Muscle of back (tissue), 3 donors: ENCODE measurements at regions not wholly inside any gene's neighbourhood (a gene's known extent, or its start where the extent isn't known, plus 50 kb on each side); places are given as distances from the start of the nearest gene placed in this dataset.

Experiments used
- DNase-seq, 3 donors: peaks; one replicate each; pipeline versions ENCODE4 v3.0.0 to v3.0.0-alpha.2; 2013

DNA sequence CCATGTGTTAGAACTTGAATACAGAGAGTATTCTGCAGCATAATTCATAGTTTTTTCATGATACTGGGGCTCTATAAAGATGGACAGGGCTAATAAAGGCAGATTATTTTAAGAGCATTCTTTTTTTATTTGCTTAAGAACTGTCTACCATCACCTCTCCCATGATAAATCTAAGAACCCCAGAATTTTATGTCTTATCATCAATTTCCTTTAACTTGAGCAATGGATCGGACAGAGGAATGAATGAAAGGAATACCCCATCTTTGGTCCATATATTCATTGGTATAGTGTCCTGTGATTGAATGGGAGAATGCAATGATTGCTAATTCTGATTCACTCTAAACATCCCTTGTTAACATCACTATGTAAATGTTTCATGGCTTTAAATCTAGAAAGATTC, 946.3 kb upstream of the LRRN3 start:
- no peak for DNase-seq

- DNase-seq: no peak
Observed at GRCh38 chr7:110148054-110148453, 942.9 kb upstream of the LRRN3 start.

DNA sequence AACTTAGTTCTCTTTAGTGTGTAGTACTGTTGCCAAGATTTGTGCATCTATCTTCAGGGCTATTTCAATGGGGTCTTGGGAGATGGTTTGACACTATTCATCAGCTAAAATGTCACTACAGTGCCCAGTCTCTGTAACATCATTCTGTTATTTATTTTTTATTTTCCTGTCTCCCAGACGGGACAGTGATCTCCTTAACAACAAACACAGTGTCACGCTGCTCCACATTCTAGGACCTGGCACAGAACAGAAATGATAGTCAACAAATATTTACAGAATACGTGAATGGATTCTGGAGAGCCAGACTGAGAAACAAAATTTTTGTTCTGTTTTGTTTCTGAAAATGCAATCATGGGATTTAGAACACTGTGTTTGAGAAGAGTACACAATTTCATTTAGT, 937.7 kb upstream of the LRRN3 start:
- no peak for DNase-seq

GRCh38 chr7:110156511-110156910, 934.4 kb upstream of the LRRN3 start:
- DNase-seq: no peak

DNA sequence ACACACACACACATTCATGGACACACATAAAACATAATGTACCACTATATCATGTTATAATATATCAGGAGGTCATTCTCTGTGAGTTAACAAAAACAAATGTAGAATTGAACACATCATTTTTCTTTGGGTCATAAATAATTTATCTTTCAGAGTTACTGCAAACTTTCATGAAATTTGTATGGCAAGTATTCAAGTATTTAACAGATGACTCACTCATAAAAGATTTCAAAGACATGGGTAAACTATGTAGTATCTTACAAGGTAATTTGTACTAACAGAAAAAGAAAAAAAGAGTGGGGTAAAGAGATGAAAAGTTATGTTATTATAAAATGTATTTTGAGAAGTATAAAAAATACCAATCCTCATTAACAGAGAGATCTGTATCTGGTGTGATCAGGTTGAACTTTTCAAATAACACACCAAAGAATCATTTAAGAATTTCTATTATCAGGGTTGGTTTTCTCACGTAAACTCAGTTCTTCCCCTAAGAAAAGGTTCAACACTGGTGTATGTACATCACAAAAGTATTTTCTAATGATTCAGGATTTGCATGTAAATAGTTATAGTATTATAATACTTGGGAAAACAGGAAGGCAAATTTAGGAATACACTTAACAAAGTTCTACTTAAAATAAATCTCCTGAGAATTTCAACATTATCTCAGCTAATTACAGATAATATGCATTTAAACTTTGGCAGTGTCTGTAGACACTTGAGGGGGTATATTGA, 933.1 kb upstream of the LRRN3 start:
- peak in 1 of 3 donors; percentile 11 for DNase-seq

DNA sequence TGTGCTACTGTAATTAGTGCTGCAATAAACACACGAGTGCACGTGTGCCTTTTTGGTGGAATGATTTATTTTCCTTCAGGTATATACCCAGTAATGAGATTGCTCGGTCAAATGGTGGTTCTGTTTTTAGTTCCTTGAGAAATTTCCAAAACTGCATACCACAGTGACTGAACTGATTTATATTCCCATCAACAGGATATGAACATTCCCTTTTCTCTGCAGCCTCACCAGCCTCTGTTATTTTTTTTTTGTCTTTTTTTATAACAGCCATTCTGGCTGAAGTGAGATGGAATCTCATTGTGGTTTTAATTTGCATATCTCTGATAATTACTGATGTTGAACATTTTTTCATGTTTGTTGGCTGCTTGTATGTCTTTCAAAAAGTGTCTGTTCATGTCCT, 922.9 kb upstream of the LRRN3 start:
- DNase-seq: no peak

DNA sequence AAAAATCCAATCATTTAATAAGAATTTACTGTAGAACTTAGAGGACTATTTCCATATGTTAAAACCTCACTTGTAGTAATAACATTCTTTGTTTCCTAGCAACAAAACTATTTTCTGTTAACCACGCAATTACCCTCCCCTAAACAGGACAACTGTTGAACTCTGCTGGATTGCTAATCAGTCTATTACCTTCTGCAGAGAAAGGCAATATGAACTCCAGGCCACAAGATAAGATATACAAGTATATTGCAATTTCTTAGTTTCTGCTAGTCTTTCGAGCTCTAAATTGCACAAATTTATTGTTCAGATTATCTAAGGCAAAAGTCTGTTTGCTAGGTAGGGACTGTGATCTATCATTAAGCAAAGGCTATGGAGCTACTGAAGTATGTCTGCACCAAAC, 920.1 kb upstream of the LRRN3 start:
- peak in 2 of 3 donors; percentile 6 to 37 for DNase-seq

- DNase-seq: no peak
Observed at GRCh38 chr7:110177463-110177862, 913.5 kb upstream of the LRRN3 start.

- DNase-seq: no peak
Observed at GRCh38 chr7:110179037-110179436, 911.9 kb upstream of the LRRN3 start.

DNA sequence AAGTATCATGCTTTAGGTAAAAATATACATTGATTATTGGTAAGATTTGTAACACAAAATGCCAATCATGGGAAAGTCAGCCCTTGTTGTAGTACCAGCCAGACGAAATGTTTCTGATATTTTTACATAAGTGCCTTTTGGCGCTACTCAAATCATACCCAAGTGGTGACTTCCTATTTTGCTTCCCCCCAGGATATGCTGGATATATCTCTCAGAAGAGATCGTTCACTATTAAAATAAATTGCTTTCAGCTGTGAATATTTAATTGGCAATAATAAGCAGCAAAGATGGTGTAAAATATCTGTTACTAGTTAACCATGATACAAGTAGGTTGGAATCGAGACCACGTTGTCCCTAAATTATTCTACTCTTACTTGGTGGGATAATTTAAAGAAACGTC, 909.2 kb upstream of the LRRN3 start:
- no peak for DNase-seq

- no peak for DNase-seq
Observed at GRCh38 chr7:110186334-110186733, 904.6 kb upstream of the LRRN3 start.

GRCh38 chr7:110187877-110188554, 902.9 kb upstream of the LRRN3 start:
- DNase-seq: no peak

DNA sequence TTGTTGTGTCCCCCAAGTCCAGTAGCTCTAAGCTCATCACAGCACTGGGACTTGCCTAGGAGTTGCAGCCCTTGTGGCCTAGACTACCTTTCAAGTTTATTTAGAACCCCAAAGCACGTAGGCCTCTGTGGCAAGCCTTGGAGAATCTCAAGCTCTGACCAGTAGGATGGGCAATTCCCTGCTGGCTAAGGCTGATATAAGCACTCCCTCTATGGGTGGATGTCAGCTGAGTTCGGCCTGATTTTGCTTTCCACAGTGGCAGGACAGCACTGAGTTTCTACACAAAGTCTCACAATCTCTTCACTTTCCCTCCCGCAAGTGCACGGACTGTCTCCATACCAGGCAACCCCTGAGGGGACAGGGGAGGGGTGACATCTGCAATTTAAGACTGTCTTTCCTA, 886.4 kb upstream of the LRRN3 start:
- DNase-seq: no peak

GRCh38 chr7:110205899-110206298, 885.0 kb upstream of the LRRN3 start:
- DNase-seq: no peak

DNA sequence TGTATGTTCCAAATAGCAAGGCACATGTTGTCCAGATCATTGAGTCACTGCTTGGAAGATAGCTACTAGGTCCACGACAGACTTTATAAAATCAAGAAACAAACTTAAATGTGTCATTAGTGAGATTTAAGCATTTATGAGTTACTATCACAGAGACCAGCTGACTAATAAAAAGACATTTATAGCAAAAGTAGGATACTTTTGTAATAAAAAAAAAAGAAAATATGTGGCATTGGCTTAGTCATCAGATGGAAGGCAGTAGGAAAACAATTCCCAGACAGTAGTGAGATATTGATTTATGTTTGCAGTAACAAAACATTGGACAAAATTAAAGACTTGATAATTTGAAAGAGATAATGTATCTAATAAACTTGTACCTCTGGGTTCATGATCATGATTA, 881.0 kb upstream of the LRRN3 start:
- no peak for DNase-seq

DNA sequence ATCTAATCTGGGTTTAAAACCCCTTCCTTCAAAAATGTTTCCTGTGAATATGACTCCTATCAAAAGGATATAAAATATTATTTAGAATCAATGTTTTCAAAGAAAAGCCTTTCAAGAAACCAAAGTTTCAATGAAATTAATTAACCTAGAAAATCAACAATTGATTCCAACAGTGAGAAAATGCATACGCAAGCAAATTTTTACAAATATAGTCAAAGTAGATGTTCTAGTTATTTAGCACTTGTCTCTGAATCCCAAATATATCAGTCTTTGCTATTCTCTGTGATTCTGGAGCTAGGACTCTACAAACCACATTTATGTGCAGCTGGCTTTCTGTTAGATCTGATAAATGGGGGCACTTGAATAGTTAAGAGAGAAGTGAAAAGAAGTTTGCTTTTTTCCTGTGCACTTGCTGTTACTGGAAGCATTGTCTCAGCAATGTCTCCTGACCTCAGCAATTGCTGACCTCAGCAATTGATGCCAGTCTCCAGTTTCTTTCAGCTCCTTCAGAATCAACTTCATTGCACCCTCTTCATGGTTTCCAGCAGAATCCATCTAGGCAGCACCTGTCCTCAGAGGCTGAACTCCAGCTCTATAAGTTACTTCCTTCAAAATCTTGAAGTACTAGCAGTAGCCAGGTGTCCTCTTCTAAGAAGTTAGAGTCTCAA, 879.9 kb upstream of the LRRN3 start:
- DNase-seq: no peak

DNA sequence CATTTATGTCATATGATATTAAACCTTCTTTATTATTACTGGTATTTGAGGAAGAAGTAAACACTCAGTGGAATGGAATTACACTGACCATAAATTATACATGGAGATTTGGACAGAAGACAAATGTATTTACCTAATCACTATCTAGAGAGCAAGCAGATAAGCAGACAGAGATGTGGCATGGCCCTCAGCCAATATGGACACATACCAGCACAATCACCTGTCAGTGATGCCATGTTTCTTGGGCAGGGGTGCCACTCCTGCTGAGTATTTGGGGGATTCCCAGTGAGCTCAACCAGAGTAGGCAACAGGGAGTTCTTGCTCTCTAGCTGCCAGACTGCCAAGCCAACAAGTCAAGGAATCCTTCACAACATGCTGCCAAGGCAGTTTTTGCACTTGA, 866.3 kb upstream of the LRRN3 start:
- DNase-seq: no peak

DNA sequence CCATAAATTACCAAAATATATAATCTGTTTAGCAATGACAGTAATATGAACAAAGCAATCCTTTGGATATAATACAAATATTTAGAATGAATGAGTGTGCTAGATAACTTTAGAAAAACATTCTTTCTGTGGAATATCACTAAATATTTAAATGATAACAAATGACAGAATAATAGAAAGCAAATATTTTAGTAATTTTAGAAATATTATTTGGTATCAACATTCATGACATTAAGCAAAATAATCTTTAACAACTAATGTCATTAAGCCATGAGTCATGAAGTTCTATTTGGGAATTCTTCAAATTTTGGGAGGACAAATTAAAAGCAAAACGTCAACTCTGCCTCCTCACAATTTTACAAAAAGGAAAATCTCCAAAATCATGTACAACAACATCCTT, 844.8 kb upstream of the LRRN3 start:
- no peak for DNase-seq

DNA sequence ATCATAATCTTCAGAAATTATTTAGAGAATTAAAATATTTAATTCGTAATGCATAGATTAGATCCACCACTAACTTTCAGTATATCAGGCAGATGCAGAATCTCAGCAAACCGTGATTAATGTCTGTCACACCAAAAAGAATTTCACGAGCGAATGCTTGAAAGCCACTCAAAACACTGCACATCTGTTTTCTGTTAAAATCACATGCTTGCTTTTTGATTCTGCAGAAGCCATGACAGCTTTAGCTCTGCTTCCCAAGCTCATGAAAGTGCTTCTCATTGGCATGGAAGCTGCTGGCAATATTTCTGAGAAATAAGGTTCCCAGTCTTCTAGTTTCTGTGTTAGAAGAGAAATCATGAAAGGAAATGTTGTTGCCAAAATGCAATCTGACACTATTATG, 837.8 kb upstream of the LRRN3 start:
- peak; percentile 27 to 62 (median 47) for DNase-seq

- no peak for DNase-seq
Observed at GRCh38 chr7:110257673-110258072, 833.3 kb upstream of the LRRN3 start.

DNA sequence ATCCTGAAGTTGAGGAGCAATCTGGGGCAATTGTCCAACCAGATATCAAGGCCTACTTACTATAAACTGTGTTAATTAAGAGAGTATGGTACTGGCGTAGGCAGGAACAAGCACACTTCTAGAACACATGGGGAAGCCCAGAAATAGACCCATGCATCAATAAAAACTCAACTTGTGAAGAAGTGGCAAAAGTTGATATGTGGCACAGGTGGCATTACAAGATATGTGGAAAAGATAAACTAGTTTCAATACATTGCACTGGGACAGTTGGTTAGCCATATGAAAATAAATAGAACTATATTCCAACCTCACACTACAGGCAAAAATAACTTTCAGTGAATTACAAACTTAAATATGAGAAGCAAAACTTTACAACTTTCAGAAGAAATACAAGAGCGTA, 828.7 kb upstream of the LRRN3 start:
- DNase-seq: no peak

DNA sequence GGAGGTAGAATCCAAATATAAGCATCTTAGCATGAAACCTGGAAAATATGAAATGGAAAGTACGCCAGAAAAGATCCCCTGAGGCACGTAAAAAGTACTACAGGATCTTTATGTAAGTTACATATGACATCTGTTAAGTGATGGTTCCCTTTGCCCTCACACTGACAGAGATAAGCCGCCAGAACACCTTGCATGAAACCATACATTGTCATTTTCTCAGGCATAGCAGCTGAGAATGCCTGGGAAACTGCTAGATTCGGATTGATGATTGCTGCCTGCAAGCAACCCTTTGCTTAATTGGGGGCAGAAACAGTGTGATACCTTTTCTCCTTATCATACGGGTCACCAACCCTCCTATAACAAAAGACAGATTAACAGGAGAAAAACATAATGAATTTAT, 826.6 kb upstream of the LRRN3 start:
- DNase-seq: no peak

DNA sequence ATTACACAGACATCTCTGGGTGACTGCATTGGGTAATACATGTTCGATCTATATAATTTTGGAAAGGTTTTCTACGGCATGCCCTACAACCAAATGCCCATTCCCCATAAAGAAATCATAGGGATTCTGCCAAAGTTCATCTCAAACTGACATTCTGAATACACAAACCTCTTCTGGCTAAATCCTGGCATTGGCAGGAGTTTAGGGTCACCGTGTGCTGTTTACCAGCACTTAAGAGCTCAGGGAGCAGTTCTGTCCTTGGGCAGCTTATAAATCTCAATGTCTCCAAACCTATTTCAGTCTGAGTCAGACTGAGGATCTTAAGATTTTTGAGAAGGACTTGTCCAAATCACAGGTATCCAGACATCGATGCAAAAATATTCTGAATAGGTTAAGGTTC, 809.6 kb upstream of the LRRN3 start:
- DNase-seq: no peak
